HG02623 (cell line): ENCODE measurements at regions not wholly inside any gene's neighbourhood (a gene's known extent, or its start where the extent isn't known, plus 50 kb on each side); places are given as distances from the start of the nearest gene placed in this dataset.
"Not testable (repeated sequence)": the region's sequence is repeated elsewhere in the genome, so short reads cannot be mapped to it uniquely, and the experiment has no call there.

Experiments
- ATAC-seq: cut with Tn5 transposase; IDR thresholded peaks from one replicate; pipeline ENCODE4 v1.9.1; 2021; ENCODE audit warnings: moderate library complexity; ENCODE audit not compliant: unreplicated experiment

DNA sequence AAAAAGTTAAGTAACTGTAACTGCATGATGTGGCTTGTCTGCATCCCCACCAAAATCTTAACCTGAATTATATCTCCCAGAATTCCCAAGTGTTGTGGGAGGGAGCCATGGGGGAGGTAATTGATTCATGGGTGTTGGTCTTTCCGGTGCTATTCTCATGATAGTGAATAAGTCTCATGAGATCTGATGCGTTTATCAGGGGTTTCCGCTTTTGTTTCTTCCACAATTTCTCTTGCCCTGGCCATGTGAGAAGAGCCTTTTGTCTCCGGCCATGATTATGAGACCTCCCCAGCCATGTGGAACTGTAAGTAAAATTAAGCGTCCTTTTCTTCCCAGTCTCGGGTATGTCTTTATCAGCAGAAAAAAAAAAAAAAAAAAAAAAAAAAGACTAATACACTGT is 385.8 kb downstream of the SLITRK1 start:
- ATAC-seq = no peak

DNA sequence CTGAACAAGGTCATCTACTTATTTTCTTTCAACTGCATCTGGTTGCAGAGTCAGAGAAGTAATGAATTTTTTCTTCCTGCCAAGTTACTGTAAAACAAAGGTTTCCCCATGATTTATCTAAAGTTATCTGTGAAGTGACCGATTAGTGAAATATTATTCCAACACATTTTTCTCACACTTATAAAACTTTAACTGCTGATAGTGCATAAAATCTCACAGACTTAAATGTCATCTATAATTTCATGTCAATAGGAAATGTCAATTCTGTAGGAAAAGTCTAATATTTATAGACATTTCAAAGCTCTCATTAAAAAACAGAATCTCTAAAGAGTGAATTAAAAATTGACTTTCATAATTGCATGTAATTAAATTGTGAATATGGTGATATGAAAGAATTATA is 397.2 kb downstream of the SLITRK1 start:
- no peak for ATAC-seq

DNA sequence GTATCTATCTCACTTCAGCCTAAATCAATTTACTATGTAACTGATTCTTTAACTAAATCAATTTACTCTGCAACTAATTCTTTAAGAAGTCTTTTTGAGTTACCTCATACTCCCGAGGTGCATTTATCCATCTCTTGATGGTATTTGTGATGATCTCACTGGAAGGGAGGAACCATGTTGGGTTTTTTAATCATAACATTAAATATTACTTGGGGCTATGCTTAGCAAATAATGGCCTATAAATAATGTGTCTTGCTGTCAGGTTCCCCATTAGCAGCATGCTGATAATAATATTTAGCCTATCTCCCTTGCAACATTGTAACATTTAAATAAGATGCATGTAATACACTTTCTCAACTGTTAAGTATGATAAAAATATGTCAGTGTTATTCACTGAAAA is 411.3 kb downstream of the SLITRK1 start:
- ATAC-seq = no peak

GRCh38 chr13:83470133-83470797 is 412.0 kb downstream of the SLITRK1 start:
- ATAC-seq = no peak

DNA sequence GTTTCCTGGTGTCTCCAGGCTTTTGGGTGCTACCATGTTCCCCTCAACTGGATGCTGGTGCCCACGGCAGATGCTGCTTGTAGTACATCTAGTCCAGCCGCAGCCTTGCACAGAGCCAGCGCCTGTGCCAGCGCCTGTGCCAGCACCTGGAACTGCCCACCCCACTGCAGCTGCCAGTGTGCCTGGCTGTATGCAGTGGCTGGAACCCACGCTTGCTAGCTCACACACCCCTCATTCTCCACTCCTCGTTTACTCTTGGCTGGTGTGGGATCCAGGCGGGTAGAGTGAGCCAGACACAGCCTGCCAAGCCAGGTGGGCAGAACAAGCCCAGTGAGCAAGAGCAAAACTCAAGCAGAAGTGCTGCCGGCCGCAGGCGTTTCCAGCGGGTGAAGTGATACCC is 428.6 kb downstream of the SLITRK1 start:
- no peak for ATAC-seq

GRCh38 chr13:83453300-83453699 is 429.0 kb downstream of the SLITRK1 start:
- no peak for ATAC-seq

- ATAC-seq = no peak
These were observed 429.9 kb downstream of the SLITRK1 start for GRCh38 chr13:83452292-83452950.

- no peak for ATAC-seq
These were observed 431.7 kb downstream of the SLITRK1 start for GRCh38 chr13:83450591-83450990.

DNA sequence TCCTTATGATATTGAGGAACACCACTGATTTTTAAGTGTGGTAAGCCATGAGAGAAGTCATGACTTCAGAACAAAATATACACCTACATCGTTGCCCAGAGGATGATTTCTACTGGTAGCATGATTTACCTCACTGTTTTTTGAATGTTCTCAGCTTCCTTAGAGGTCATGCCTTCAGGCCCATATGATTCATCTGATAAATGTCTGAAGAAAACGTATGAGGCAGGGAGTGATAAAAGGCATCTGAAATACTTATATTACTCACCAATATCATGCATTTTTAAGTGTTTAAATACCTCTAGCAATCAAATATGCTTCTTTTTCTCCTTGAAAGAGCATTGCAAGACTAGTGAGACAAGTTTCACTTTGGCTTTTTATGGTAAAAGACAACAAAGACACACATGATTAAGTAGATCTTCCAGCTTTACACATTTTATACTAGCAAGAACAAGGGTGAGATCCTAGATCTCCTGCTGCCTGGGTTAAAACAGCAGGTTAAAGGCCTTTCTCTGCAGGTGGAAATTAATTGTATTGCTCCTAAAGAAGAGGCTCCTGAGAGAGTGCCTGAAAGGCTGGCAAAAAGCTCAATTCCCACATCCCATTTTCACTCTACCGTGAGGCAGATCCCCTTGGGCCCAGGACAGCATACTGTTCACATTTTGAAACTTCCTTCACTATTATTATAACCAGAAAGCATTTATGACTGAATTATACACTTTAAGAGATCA is 432.4 kb downstream of the SLITRK1 start:
- no peak for ATAC-seq

GRCh38 chr13:83440465-83440864 is 441.8 kb downstream of the SLITRK1 start:
- ATAC-seq = no peak

DNA sequence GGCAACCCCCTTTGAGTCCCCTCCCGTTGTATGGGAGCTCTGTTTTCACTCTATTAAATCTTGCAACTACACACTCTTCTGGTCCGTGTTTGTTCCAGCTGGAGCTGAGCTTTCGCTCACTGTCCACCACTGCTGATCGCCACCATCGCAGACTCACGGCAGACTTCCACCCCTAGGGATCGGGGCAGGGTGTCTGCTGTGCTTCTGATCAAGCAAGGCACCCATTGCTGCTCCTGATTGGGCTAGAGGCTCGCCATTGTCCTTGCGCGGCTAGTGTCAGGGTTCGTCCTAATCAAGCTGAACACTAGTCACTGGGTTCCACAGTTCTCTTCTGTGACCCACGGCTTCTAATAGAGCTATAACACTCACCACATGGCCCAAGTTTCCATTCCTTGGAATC is 442.8 kb downstream of the SLITRK1 start:
- ATAC-seq = not testable (repeated sequence)

DNA sequence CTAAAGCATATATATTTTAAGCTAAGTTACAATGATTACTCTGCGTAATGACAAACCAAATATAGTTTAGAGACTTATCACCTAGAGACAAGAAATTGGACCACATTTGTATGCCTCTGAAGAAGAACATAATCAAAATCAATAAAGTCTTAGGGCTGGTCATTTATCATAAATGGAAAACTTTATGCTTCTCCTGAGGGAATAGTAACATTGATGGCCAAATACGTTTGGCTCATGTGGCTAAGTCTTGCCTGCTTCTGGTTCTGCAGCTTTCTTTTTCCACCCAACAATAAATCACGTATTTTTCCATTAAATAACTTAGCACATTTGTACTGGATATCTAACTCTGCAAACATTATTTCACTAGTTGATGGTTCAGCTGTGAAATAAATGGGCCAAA is 458.4 kb downstream of the SLITRK1 start:
- no peak for ATAC-seq

GRCh38 chr13:83423381-83423780 is 458.9 kb downstream of the SLITRK1 start:
- no peak for ATAC-seq

DNA sequence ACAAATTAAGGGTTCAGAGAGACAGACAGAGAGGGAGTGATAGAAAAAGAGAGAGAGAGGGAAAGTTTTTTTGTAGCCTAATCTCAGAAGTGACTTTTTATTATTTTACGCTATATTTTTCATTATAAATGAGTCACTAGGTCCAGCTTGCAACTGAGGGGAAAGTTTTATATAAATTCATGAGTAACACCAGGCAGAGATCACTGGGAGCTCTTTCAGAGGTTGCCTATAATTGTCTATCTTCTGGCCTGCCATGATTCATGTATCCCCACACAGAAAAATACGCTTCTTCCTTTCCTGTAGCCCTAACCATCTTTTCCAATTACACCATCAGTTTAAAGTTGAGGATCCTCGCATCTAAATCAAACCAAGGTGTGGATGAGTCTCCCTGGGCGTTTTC is 467.9 kb downstream of the SLITRK1 start:
- no peak for ATAC-seq

- no peak for ATAC-seq
These were observed 495.7 kb downstream of the SLITRK1 start for GRCh38 chr13:83386609-83387008.

DNA sequence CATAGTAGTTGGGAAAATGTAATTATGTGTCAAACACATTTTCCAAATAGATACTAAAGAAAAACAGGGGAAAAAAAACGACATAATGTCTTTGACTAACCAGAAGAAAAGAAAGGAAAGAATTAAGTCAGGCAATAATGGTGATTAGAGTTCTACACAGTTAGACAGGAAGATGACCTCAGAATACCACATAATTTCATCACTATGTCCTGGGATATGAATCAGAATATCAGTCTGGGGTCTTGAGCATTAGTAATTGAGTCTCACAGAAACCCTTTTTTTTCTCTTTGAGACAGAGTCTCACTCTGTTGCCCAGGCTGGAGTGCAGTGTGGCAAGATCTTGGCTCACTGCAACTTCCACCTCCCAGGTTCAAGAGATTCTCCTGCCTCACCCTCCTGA is 503.4 kb downstream of the SLITRK1 start:
- ATAC-seq = no peak

DNA sequence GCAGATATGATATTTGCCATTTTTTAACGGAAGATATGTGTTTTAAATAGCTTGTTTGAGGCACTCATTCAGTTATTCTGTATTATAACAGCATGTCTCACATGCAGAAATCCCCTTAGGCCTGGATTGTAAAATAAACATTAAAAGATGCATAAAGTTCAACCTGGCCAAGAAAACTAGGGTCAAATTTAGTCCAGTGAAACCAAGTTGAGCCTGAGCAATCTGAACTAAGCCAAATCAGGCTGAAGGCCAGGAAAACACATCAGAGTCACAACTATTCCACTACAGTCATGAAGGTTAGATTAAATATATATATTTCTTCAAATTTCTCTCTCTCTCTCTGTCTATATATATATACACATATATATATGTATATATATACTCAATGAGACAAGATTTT is 504.8 kb downstream of the SLITRK1 start:
- no peak for ATAC-seq

DNA sequence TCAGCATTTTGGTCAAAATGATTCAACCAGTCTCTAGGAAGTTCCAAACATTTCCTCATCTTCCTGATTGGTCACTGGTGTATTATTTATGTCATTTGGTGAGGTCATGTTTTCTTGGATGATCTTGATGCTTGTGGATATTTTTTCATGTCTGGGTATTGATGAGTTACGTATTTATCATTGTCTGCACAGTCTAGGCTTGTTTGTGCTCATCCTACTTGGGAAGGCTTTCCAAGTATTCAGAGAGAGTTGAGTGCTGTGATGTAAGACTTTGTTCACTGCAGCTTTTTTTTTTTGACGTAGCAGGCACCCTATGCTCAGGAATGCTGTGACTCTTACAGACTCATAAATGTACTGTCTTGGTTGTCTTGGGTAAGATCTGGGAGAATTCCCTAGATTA is 509.5 kb downstream of the SLITRK1 start:
- ATAC-seq = no peak

DNA sequence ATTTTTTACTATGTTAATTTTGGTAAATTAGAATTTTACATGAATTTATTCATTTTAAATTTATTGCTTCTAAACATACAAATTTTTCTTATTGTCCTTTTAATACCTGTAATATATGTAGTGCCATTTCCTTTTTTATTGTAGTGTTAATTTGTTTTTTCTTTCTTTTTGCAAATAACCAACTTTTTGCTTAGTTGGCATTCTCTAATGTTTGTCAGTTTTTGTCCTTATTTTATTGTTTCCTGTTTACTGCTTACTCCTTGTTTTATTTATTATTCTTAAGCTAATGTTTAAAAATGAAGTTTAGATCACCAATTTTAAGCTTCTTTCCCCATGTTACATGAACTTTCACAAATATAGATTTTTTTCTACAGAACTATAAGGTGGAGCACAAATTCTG is 516.6 kb downstream of the SLITRK1 start:
- no peak for ATAC-seq

DNA sequence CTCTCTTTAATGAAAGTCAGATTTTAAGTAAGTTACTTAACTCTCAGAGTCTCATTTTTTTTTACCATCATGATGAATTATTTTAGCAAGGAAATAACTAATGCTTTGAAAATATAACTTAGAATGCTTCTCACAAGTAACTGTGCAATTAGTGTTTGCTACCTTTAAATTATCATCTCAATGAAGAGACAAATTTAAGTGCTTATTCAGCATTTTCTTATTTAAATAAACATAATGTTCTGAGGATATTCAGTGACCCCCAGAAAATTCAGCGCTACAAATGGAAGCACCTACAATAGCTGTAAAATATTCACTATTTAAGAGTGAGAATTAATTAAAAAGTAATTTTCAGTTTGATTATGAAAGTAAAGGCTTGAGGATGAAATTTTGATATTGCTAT is 527.2 kb downstream of the SLITRK1 start:
- no peak for ATAC-seq

DNA sequence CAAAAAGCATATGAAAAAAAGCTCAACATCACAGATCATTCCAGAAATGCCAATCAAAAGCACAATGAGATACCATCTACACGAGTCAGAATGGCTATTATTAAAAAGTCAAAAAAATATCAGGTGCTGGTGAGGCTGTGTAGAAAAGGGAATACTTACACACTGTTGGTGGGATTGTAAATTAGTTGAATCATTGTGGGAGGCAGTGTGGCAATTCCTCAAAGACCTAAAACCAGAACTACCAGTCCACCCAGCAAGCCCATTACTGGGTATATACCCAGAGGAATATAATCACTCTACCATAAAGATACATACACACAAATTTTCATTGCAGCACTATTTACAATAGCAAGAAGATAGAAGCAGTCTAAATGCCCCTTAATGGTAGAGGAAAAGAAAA is 529.9 kb downstream of the SLITRK1 start:
- no peak for ATAC-seq

GRCh38 chr13:83350569-83350968 is 531.7 kb downstream of the SLITRK1 start:
- no peak for ATAC-seq
